ENCODE measurements at regions not wholly inside any gene's neighbourhood (a gene's known extent, or its start where the extent isn't known, plus 50 kb on each side); places are given as distances from the start of the nearest gene placed in this dataset.

DNA sequence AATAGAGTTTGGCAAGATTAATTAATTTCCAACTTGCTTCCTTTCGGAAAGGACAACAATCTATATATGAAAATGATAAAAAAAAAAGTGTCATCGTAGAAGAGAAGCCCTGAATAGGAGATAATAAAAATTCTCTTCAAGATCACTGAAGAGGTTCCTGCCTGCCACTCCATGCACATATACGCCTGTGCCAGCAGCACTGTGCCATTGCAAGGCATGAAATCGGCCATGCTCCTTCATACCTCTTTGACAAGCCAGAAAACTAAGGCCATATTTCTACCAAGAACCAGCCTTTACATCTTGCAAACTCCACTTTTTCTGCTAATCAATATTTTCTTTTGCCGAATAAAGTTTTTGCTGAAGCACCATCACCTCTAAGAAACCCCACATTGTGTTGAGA lies 365.5 kb downstream of the CXXC4 start:
- no peak for DNase-seq
- Histone ChIP-seq H3K27ac (ENCODE audit: low read depth in 2 of 2, low read length in 1 of 2) (no peak overlapping the region), H3K9ac (no peak overlapping the region), H3K4me1 (ENCODE audit: control insufficient read depth in 1 of 2, insufficient read depth in 2 of 2, low read depth in 1 of 2, low read length in 1 of 2) (no peaks in the 10 kb centered on the region; a peak in 1 of 4 replicates), H4K20me1 (ENCODE audit: insufficient read depth) (no peaks in the 10 kb centered on the region), H3K4me2 (no peak overlapping the region), H3K27me3 (ENCODE audit: insufficient read depth) (no peaks in the 10 kb centered on the region), H3K9me2 (peaks cover 2% of the 10 kb centered on the region; the same call in 1 of the 2 replicates), H3K36me3 (replicated peaks in 1 of 2; ENCODE audit: control insufficient read depth in 1 of 2, insufficient read depth in 2 of 2, low read length in 1 of 2) (no peaks in the 10 kb centered on the region), H2AFZ (ENCODE audit: low read depth) (no peak overlapping the region), H3K4me3 (ENCODE audit: low read depth in 2 of 2, low read length in 1 of 2) (no peak overlapping the region), H3K9me3 (no peaks in the 10 kb centered on the region), H3F3A (replicated peaks; ENCODE audit: insufficient read depth) (no peaks in the 10 kb centered on the region), H3K79me2 (ENCODE audit: insufficient read depth) (no peaks in the 10 kb centered on the region)
- no peak for TF ChIP-seq SIN3A (IDR thresholded peaks at IDR 0.05; ENCODE audit: borderline replicate concordance, low read depth, low read length)
- no peak for TF ChIP-seq GABPA (IDR thresholded peaks at IDR 0.05; ENCODE audit: low read depth)
- TF ChIP-seq TAF1 (IDR thresholded peaks at IDR 0.05; ENCODE audit: borderline replicate concordance, low read depth, low read length): no peak
- TF ChIP-seq, protein P1, sequence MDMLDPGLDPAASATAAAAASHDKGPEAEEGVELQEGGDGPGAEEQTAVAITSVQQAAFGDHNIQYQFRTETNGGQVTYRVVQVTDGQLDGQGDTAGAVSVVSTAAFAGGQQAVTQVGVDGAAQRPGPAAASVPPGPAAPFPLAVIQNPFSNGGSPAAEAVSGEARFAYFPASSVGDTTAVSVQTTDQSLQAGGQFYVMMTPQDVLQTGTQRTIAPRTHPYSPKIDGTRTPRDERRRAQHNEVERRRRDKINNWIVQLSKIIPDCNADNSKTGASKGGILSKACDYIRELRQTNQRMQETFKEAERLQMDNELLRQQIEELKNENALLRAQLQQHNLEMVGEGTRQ (IDR thresholded peaks at IDR 0.05; ENCODE audit: borderline replicate concordance, low read depth, low read length): no peak
- TF ChIP-seq FOXJ3 (CRISPR knock-in tag; IDR thresholded peaks at IDR 0.05): no peak
- no peak for TF ChIP-seq ELF1 (IDR thresholded peaks at IDR 0.05)
- TF ChIP-seq YY1 (IDR thresholded peaks at IDR 0.05; ENCODE audit: low read depth): no peak
- 20% methylated on average over 5 of the region's 5 CpGs for WGBS (ENCODE audit: low lambda C conversion rate)
- ChIA-PET CTCF (interaction anchor here (1.3 kb wide), 1 partner anchor 731 kb away, joined by 3 read pairs; no protein-coding TSS in a partner anchor), POLR2A (no interaction called here)

DNA sequence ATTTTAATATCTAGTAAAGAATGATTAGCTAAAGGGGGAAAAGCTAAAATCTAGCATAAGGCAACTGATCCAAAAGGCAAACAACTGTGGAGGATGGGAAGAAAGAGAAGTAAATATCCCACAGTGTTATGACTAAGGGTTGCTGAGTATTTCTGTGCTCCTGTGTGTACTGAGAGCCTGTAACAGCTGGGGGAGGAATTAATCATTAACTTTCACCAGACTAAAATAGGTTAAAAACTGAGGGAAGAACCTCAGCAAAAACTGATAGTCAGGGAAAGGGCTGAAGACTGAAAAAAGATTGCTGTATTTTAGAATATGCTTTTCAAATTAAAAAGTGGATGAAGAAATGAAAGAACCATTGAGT lies 365.9 kb downstream of the CXXC4 start:
- no peak overlapping the region for H3K27ac ChIP-seq (ENCODE audit: low read depth in 2 of 2, low read length in 1 of 2)
- H3K27me3 ChIP-seq (ENCODE audit: insufficient read depth): no peaks in the 10 kb centered on the region
- H3K4me2 ChIP-seq: no peak overlapping the region
- H3K9ac ChIP-seq: no peak overlapping the region
- H2AFZ ChIP-seq (ENCODE audit: low read depth): no peak overlapping the region
- no peak for DNase-seq
- ChIA-PET CTCF (interaction anchor here (1.3 kb wide), 1 partner anchor 732 kb away, joined by 3 read pairs; no protein-coding TSS in a partner anchor), POLR2A (no interaction called here)
- H3K79me2 ChIP-seq (ENCODE audit: insufficient read depth): no peaks in the 10 kb centered on the region
- H3K4me1 ChIP-seq (ENCODE audit: control insufficient read depth in 1 of 2, insufficient read depth in 2 of 2, low read depth in 1 of 2, low read length in 1 of 2): no peaks in the 10 kb centered on the region; a peak in 1 of 4 replicates
- H3K9me2 ChIP-seq: peaks cover 2% of the 10 kb centered on the region; the same call in 1 of the 2 replicates
- H3K36me3 ChIP-seq (replicated peaks in 1 of 2; ENCODE audit: control insufficient read depth in 1 of 2, insufficient read depth in 2 of 2, low read length in 1 of 2): no peaks in the 10 kb centered on the region
- no peaks in the 10 kb centered on the region for H4K20me1 ChIP-seq (ENCODE audit: insufficient read depth)
- TF ChIP-seq POLR2AphosphoS5 (IDR thresholded peaks at IDR 0.05; ENCODE audit: low read depth, low read length) (no peak), FOSL2 (IDR thresholded peaks at IDR 0.05; ENCODE audit: borderline replicate concordance, low read depth) (no peak), YY1 (IDR thresholded peaks at IDR 0.05; ENCODE audit: low read depth) (no peak), EP300 (IDR thresholded peaks at IDR 0.05; ENCODE audit: borderline replicate concordance in 1 of 2, low read depth in 1 of 2, low read length in 1 of 2) (no peak), FOXJ3 (CRISPR knock-in tag; IDR thresholded peaks at IDR 0.05) (no peak), JUND (IDR thresholded peaks at IDR 0.05) (no peak)
- H3F3A ChIP-seq (replicated peaks; ENCODE audit: insufficient read depth): no peaks in the 10 kb centered on the region
- no peaks in the 10 kb centered on the region for H3K9me3 ChIP-seq
- no peak overlapping the region for H3K4me3 ChIP-seq (ENCODE audit: low read depth in 2 of 2, low read length in 1 of 2)

All from SK-N-SH (cell line).